ENCODE measurements at regions not wholly inside any gene's neighbourhood (a gene's known extent, or its start where the extent isn't known, plus 50 kb on each side); places are given as distances from the start of the nearest gene placed in this dataset.

DNA sequence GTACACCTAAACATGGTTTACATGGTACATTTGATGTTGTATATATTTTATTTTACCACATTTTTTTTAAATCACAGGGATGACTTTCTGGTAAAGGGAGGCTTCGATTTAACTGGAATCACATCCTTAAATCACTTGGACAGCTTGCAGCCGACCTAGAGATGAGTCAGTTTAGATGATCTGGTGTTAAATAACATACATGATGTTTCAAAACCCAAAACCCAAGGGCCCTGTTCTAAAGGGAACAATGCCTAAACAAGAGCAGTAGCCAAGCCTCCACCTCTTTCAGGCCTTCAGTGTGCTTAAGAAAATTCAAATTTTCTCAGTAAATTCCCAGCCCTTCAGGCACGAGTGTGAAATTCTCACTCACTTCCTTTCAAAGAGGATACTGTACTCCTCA lies 108.8 kb downstream of the WT1 start:
- TF ChIP-seq EZH2 (IDR thresholded peaks at IDR 0.05; ENCODE audit: borderline replicate concordance, low read depth, low read length, poor library complexity, severe bottlenecking) = no peak
- no peak for TF ChIP-seq CTCF (conservative IDR thresholded peaks at IDR 0.05; ENCODE audit: low read depth, low read length)
